Stimulated activated CD4-positive, alpha-beta T cell treated with anti-CD3 and anti-CD28 coated beads, Interleukin-4, amount 100 ng/mL, for 48 hours (primary cell): ENCODE measurements at regions not wholly inside any gene's neighbourhood (a gene's known extent, or its start where the extent isn't known, plus 50 kb on each side); places are given as distances from the start of the nearest gene placed in this dataset.
"Not testable (repeated sequence)": the region's sequence is repeated elsewhere in the genome, so short reads cannot be mapped to it uniquely, and the experiment has no call there.

ENCODE experiments used
- DNase-seq, 2 donors: peaks; one replicate each; pipeline ENCODE4 v3.0.0-alpha.2; 2020; ENCODE audit warnings: low read depth in 2 of 2

GRCh38 chr15:36406366-36406765, 173.1 kb upstream of the CDIN1 start:
- no peak for DNase-seq

- DNase-seq, result no peak
These were observed 172.5 kb upstream of the CDIN1 start for GRCh38 chr15:36406911-36407310.

GRCh38 chr15:36407647-36408046, 171.8 kb upstream of the CDIN1 start:
- no peak for DNase-seq

- DNase-seq, result no peak
These were observed 169.6 kb upstream of the CDIN1 start for GRCh38 chr15:36409819-36410218.

GRCh38 chr15:36414670-36415069, 164.8 kb upstream of the CDIN1 start:
- no peak for DNase-seq

- DNase-seq, result no peak
These were observed 163.8 kb upstream of the CDIN1 start for GRCh38 chr15:36415643-36416042.

- DNase-seq, result no peak
These were observed 156.8 kb upstream of the CDIN1 start for GRCh38 chr15:36422631-36423030.

GRCh38 chr15:36426691-36427090, 152.7 kb upstream of the CDIN1 start:
- no peak for DNase-seq

GRCh38 chr15:36428102-36428845, 151.2 kb upstream of the CDIN1 start:
- DNase-seq, result no peak

- no peak for DNase-seq
These were observed 149.7 kb upstream of the CDIN1 start for GRCh38 chr15:36429707-36430106.

GRCh38 chr15:36430280-36430679, 149.1 kb upstream of the CDIN1 start:
- DNase-seq, result no peak

- DNase-seq, result no peak
These were observed 148.6 kb upstream of the CDIN1 start for GRCh38 chr15:36430726-36431265.

GRCh38 chr15:36432161-36432560, 147.3 kb upstream of the CDIN1 start:
- no peak for DNase-seq

- DNase-seq, result no peak
These were observed 145.2 kb upstream of the CDIN1 start for GRCh38 chr15:36434177-36434576.

GRCh38 chr15:36438499-36438898, 140.9 kb upstream of the CDIN1 start:
- no peak for DNase-seq

- DNase-seq, result no peak
These were observed 132.1 kb upstream of the CDIN1 start for GRCh38 chr15:36447373-36447772.

GRCh38 chr15:36448418-36448817, 131.0 kb upstream of the CDIN1 start:
- DNase-seq, result no peak

- DNase-seq, result no peak
These were observed 130.3 kb upstream of the CDIN1 start for GRCh38 chr15:36449084-36449661.

- DNase-seq, result no peak
These were observed 129.7 kb upstream of the CDIN1 start for GRCh38 chr15:36449662-36450145.

GRCh38 chr15:36454244-36454643, 125.2 kb upstream of the CDIN1 start:
- DNase-seq, result not testable (repeated sequence)

- DNase-seq, result no peak
These were observed 121.0 kb upstream of the CDIN1 start for GRCh38 chr15:36458411-36458810.

GRCh38 chr15:36465304-36465703, 114.1 kb upstream of the CDIN1 start:
- DNase-seq, result no peak

- DNase-seq, result no peak
These were observed 110.7 kb upstream of the CDIN1 start for GRCh38 chr15:36468746-36469145.
